Activated CD8-positive, alpha-beta T cell treated with anti-CD3 and anti-CD28 coated beads for 36 hours (primary cell): ENCODE measurements at regions not wholly inside any gene's neighbourhood (a gene's known extent, or its start where the extent isn't known, plus 50 kb on each side); places are given as distances from the start of the nearest gene placed in this dataset.

Experiments
- ATAC-seq: fragments of 200-7000 bp; cut with Tn5 transposase; one replicate; pipeline ENCODE4 v1.10.0; 2021; ENCODE audit warnings: mild to moderate bottlenecking, moderate library complexity
- CTCF ChIA-PET: fragments of 350-600 bp; sonication (Branson Sonifier 250); formaldehyde crosslinking; loops from one replicate; lab custom pipeline; 2021; ENCODE audit warnings: antibody characterized with exemption; lab: Charles Lee
- POLR2A ChIA-PET: fragments of 350-600 bp; sonication (Branson Sonifier 250); formaldehyde crosslinking; loops from one replicate; lab custom pipeline; 2021; ENCODE audit warnings: antibody characterized with exemption; lab: Charles Lee
- DNase-seq: peaks from one replicate; pipeline ENCODE4 v3.0.0-alpha.2; 2020
- H3K27ac Mint-ChIP-seq: one replicate; pipeline ENCODE4 v1.8.0; 2021; ENCODE audit warnings: mild to moderate bottlenecking, mixed read lengths
- H3K27me3 Mint-ChIP-seq: one replicate; pipeline ENCODE4 v1.8.0; 2021; ENCODE audit warnings: mixed read lengths
- H3K36me3 Mint-ChIP-seq: one replicate; pipeline ENCODE4 v1.8.0; 2021; ENCODE audit warnings: low read depth, mixed read lengths
- H3K4me1 Mint-ChIP-seq: one replicate; pipeline ENCODE4 v1.8.0; 2021; ENCODE audit warnings: low read depth, mixed read lengths
- H3K4me3 Mint-ChIP-seq: one replicate; pipeline ENCODE4 v1.8.0; 2021; ENCODE audit warnings: mild to moderate bottlenecking, moderate library complexity, mixed read lengths
- H3K9me3 Mint-ChIP-seq: one replicate; pipeline ENCODE4 v1.8.0; 2021; ENCODE audit warnings: mixed read lengths
- intact Hi-C: fragments of 100-400 bp; cut with micrococcal nuclease; formaldehyde crosslinking; loops from one replicate; pipeline ENCODE4 v1.10.0; 2022
- TF ChIP-seq, protein P1 (sequence below): fragments of 200-600 bp; IDR thresholded peaks from one replicate; pipeline ENCODE4 v1.8.0; 2022; ENCODE audit warnings: antibody characterized with exemption, mild to moderate bottlenecking

DNA sequence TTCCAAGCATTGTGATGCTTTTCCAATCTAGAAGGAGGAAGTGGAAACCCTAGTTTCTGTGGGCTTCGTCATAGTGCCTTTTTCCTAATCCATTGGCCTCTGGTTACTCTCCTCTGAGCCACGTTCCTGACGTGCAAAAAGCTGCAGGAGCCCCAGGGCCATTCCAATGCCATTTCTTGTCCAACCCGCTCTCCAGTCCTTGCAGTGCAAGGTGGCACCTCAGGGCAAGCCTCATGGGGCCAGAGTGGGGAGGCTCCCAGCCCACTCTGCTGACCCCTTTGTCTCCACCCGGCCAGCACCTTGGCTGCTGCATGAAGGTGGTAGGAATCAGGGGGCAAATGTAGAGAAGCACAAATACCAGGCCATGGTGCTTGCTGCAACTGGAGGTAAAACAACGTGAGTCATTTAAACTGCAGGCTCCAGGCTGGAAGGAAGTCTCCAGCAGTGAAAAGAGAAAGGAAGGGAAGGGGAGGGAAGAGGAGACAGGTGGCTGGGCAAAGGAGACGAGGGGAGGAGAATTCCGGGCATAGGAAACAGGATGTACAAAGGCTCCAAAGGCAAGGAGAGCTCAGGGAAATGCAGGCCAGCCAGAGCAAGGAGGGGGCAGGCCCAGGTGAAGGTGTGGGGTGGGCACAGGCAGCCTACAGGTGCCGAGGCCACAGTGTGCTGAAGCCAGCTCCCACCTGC, 168.2 kb upstream of the TNRC6C start:
- Mint-ChIP-seq H3K4me3 (no peak overlapping the region), H3K36me3 (no peaks in the 10 kb centered on the region), H3K27ac (no peak overlapping the region), H3K4me1 (peaks cover 2% of the 10 kb centered on the region), H3K27me3 (no peaks in the 10 kb centered on the region), H3K9me3 (no peaks in the 10 kb centered on the region)
- ChIA-PET POLR2A (no interaction called here), CTCF (no interaction called here)
- DNase-seq (no peak), ATAC-seq (no peak)
- intact Hi-C loops, result no loop called here
- TF ChIP-seq, protein P1, sequence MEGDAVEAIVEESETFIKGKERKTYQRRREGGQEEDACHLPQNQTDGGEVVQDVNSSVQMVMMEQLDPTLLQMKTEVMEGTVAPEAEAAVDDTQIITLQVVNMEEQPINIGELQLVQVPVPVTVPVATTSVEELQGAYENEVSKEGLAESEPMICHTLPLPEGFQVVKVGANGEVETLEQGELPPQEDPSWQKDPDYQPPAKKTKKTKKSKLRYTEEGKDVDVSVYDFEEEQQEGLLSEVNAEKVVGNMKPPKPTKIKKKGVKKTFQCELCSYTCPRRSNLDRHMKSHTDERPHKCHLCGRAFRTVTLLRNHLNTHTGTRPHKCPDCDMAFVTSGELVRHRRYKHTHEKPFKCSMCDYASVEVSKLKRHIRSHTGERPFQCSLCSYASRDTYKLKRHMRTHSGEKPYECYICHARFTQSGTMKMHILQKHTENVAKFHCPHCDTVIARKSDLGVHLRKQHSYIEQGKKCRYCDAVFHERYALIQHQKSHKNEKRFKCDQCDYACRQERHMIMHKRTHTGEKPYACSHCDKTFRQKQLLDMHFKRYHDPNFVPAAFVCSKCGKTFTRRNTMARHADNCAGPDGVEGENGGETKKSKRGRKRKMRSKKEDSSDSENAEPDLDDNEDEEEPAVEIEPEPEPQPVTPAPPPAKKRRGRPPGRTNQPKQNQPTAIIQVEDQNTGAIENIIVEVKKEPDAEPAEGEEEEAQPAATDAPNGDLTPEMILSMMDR, result no peak

DNA sequence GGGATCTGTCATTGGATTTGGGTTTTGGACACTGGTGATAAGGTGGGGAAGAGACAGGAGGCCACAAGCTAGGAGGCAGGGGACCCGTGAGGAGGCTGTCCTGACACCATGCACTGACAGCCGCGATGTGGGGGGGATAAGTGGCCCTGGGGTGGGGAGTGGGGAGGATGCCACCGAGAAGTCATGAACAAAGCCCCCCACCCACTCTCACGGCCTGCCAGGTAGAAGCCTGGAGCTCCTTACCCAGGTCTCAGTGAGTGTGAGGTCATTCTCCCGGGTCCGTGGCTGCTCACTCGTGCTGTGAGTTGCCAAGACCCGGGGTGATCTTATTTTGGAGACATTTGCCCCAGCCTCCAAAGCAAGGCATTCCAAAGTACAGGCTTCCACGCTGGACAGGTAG, 165.9 kb upstream of the TNRC6C start:
- H3K36me3 Mint-ChIP-seq, result no peaks in the 10 kb centered on the region
- CTCF ChIA-PET, result no interaction called here
- intact Hi-C loops, result no loop called here

DNA sequence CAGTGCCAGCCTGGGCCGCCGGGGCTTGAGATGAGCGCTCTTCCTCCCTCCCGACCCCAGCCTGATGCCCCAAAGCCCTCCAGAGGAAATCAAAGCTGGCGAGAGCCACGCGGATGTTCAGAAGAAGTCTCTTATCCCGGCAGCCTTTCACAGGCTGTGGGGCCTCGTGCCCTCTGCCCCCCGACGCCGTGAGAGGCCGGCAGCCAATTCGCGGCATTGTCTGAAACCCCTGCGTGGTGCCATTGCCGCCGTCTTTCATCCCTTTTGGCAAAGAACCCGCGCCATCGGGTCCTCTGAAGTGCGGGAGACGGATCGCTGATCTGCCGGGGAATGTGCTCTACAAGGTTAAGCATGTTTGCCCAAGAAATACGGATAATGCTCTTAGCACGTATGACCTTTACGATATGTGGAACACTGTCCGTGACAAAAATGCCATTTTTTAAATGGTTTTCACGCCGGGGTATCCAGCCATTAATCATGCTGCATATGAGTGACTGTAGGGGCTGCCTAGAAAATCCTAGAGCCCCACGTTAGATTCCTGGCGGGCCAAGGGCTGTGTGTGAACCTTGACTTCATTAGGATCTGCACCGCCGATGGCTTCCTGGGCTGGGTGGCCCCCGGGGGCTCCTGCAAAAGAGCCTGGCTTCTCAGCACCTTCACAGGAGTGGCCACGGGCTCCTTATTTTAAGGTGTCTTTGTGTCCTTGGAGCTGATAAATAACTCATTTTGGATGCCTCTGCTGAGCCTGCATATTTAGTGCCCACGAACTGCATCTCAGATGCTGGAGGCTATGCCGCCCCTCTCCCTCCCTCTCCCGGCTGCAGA, 165.1 kb upstream of the TNRC6C start:
- ATAC-seq, result no peak
- Mint-ChIP-seq H3K27me3 (no peaks in the 10 kb centered on the region), H3K9me3 (no peaks in the 10 kb centered on the region), H3K4me1 (peaks cover 2% of the 10 kb centered on the region), H3K36me3 (no peaks in the 10 kb centered on the region), H3K27ac (no peak overlapping the region), H3K4me3 (no peak overlapping the region)
- POLR2A ChIA-PET, result interaction anchor here (1.1 kb wide), 1 partner anchor 9 kb away, joined by 4 read pairs; no protein-coding TSS in a partner anchor
- intact Hi-C loops, result no loop called here
- TF ChIP-seq, protein P1, result no peak
- DNase-seq, result no peak
- CTCF ChIA-PET, result no interaction called here

More for the DNA sequence above, 165.9 kb upstream of the TNRC6C start:
- DNase-seq (no peak), ATAC-seq (no peak)
- TF ChIP-seq, protein P1, result no peak
- Mint-ChIP-seq H3K27me3 (no peaks in the 10 kb centered on the region), H3K4me3 (no peak overlapping the region), H3K4me1 (peaks cover 2% of the 10 kb centered on the region), H3K9me3 (no peaks in the 10 kb centered on the region), H3K27ac (no peak overlapping the region)
- POLR2A ChIA-PET, result no interaction called here

DNA sequence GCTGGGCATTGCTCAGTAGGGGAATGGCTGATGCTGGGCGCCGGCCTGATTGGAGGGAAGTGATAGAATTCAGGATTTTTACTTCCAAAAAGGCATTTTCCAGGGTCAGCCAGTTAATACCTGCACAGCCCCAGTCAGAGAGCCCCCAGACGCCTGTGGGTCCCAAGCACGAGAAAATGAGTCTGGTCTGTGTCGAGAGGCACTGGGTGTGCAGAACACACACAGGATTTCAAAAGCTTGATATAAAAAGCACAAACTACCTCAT, 164.6 kb upstream of the TNRC6C start:
- ATAC-seq (no peak), DNase-seq (no peak)
- Mint-ChIP-seq H3K4me1 (peaks cover 2% of the 10 kb centered on the region), H3K36me3 (no peaks in the 10 kb centered on the region), H3K27me3 (no peaks in the 10 kb centered on the region), H3K27ac (no peak overlapping the region), H3K4me3 (no peak overlapping the region), H3K9me3 (no peaks in the 10 kb centered on the region)
- intact Hi-C loops, result no loop called here
- ChIA-PET CTCF (no interaction called here), POLR2A (interaction anchor here (1.1 kb wide), 1 partner anchor 9 kb away, joined by 4 read pairs; no protein-coding TSS in a partner anchor)
- TF ChIP-seq, protein P1, result no peak

DNA sequence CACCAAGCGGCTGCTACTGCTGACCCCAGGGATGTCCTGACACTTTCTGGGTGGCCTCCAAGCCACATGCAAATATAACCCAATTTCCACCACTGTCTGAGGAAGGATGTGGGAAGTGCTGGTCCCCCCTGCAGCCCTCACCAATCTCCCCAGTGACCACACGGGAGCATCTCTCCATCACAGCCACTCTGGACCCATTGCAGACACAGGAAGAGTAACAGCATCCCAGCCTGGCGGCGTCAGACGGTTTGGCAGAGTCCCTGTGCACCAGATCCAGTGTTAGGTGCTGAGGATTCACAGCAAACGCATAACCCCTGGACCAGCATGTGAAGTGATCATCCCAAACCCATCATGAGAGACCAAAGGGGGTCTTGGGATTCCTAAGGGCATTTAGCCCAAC, 163.7 kb upstream of the TNRC6C start:
- H3K9me3 Mint-ChIP-seq, result no peaks in the 10 kb centered on the region
- no peaks in the 10 kb centered on the region for H3K27me3 Mint-ChIP-seq
- TF ChIP-seq, protein P1, result no peak
- H3K36me3 Mint-ChIP-seq, result no peaks in the 10 kb centered on the region
- ChIA-PET POLR2A (no interaction called here), CTCF (no interaction called here)
- intact Hi-C loops, result no loop called here
- H3K4me3 Mint-ChIP-seq, result no peak overlapping the region
- no peak overlapping the region for H3K27ac Mint-ChIP-seq
- H3K4me1 Mint-ChIP-seq, result peaks cover 2% of the 10 kb centered on the region
- ATAC-seq (no peak), DNase-seq (no peak)
